Ureter (tissue), 1 donor: ENCODE measurements at regions not wholly inside any gene's neighbourhood (a gene's known extent, or its start where the extent isn't known, plus 50 kb on each side); places are given as distances from the start of the nearest gene placed in this dataset.
"Not testable (repeated sequence)": the region's sequence is repeated elsewhere in the genome, so short reads cannot be mapped to it uniquely, and the experiment has no call there.

Experiments
- DNase-seq: peaks from one replicate; pipeline ENCODE4 v3.0.0-alpha.2; 2020; ENCODE audit warnings: low spot score
- donor health status: DM: yes; HTN: yes; CAD: no.

DNA sequence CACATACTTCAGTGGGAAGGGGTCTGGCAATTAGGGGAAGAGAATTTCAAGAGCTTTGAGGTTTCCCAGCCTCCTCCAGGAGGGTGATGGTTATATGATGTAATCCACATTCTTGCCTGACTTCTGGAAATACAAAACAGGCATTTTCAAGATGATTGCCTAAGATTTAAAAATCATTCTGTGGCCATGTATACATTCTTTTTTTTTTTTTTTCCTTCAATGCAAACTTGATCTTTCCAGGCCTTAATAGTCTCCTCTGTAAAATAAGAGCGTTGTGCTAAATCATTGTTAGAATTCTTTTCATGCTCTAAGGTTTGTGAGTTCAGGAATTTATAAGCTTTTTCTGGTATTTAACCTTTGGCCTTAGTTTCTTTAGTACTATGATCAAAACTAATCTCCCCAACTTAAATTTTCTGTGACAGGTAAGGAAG, 192.3 kb upstream of the HMCN1 start:
- no peak for DNase-seq

DNA sequence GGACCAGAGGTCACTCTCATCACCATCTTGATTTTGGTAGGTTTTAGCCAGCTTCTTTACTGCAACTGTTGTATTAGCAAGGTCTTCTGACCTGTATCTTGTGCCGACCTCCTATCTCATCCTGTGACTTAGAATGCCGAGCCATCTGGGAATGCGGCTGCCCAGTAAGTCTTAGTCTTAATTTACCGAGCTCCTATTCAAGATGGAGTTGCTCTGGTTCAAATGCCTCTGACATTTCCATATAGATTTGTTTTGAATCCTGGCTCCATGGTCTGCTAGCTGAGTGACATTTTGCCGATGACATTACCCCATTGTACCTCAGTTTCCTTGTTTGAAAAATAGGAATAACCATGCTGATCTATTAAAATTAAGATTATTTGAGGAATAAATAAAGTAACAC, 193.9 kb upstream of the HMCN1 start:
- DNase-seq = no peak

DNA sequence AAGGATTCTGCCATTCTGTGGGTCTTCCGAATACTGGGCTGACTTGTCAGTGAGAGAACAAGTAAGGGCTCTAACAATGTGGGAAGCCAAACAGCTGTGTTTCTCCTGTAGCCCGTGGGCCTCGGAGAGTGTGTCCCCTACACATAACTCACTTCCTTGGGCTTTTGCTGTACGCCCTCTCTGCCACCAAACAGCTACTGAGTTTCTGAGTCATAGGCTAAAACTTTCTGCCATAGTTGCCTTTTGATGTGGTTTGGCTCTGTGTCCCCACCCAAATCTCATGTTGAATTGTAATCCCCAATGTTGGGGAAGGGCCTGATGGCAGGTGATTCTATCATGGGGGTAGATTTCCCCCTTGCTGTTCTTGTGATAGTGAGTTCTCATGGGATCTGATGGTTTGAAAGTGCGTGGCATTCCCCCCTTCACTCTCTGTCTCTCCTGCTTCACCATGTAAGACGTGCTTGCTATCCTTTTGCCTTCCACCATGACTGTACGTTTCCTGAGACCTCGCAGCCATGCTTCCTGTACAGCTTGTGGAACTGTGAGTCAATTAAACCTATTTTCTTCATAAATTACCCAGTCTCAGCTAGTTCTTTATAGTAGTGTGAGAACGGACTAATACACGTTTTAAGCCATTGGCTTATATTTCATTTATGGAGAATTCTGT, 194.8 kb upstream of the HMCN1 start:
- DNase-seq = no peak

DNA sequence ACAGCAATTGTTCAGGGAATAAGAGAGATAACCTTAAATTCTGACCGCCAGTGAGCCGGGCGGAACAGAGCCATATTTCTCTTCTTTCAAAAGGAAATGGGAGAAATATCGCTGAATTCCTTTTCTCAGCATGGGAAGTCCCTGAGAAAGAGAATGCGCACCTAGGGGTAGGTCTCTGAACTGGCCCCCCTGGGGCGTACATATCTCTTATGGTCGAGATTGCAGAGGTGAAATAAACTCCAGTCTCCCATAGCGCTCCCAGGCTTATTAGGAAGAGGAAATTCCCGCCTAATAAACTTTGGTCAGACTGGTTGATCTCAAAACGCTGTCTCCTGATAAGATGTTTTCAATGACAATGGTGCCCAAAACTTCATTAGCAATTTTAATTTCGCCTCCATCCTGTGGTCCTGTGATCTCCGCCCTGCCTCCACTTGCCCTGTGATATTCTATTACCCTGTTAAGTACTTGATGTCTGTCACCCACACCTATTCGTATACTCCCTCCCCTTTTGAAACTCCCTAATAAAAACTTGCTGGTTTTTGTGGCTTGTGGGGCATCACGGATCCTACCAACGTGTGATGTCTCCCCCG, 195.8 kb upstream of the HMCN1 start:
- DNase-seq = not testable (repeated sequence)

DNA sequence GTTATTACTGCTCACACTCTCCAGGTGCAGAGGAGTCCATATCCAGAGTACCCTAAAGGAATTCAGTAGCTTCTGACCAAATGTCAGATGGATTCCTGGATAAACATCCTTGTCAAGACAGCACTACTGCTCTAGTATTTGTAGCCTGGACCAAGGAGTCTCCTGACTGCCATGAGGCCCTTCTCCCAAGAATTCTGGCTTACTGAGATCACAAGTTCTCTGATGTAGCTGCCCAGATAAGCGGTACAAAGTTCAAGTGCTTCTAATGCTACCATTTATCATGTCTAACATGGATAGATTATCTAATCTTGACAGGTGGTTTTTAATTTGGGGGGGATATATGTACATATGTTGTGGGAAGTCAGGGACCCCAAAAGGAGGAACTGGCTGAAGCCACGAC, 196.6 kb upstream of the HMCN1 start:
- DNase-seq = no peak

DNA sequence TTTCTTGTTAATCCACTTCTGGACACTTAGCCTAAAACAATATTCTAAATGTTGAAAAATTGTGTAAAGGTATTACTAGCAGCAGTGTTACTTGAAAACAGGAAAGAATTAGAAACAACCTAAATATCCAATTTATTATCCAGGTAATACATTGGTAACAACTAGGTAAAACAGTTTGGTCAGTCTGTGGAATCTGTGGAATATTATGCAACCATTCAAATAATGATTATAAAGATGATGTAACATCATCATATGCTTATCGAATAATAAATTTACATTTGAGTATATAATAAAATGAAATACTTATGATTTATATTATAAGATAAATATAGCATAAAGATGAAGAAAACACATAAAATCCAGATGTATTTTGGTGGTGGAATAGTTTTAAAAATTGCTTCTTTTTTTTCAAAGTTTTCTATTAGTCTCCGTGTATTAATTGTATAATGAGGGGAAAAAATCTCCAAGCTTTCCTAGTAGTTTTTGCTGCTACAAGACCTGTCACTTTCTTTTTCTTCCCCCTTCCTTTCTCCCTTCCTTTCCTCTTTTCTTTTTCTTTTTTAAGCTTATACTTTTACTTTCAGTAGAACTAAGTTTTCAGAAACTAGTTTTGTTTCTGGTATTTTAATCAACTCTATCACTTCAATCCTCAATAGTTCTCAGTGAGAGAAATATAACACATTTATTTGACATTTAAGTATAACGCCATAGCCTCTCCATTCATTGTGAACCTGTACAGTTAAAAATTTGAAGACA, 197.8 kb upstream of the HMCN1 start:
- DNase-seq = no peak

DNA sequence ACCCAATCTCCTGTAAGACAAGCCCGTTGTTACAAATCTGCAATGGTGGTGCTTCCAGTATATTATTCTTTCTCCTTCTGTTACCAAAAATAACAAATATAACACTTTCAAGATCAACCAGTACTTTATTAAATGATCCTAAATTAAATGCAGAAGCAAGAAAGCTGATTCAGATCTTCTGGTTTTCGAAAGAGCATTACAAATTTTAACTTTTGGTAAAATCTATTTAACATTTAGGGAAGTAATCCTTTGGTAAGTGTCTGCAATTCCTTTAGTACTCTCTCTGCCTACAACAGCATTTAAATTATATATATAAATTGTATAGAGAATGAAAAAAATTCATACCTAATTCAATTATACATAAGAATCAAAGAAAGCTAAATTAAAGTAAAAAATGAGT, 198.6 kb upstream of the HMCN1 start:
- no peak for DNase-seq

DNA sequence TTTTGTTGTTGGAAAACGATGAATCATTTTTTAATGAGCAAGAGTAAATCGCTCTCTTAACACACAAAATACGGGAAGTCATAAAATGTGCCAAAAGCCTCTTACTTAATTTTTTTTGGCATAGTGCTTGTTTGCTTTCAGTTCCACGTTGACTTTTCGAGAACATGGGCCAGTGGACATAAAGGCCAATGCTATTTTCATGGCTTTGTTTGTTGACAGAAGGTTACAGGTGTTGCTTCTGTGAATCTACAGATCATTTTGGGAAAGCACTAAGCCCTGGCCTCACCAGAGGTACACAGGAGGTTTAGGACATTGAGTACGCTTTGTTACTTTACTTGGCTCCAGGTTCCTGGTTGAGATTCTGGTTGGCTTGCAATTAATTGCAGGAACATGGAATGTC, 199.4 kb upstream of the HMCN1 start:
- DNase-seq = no peak

DNA sequence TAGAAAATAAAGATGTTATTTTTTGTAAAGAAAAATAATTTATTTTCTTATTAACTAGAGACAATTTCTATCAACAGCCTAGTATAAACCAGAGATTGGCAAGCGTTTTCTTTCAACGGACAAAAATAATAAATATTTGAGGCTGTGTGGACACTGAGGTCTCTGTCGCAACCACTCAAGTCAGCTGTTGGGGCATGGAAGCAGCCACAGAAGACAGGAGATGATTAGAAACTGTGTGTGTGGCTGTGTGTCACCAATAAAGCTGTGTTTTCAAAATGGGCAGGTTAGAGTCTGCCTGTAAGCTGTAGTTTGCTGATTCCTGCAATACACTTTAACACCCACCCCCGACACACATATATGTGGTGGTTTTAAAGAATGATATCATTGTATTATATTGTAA, 200.6 kb upstream of the HMCN1 start:
- DNase-seq = no peak

DNA sequence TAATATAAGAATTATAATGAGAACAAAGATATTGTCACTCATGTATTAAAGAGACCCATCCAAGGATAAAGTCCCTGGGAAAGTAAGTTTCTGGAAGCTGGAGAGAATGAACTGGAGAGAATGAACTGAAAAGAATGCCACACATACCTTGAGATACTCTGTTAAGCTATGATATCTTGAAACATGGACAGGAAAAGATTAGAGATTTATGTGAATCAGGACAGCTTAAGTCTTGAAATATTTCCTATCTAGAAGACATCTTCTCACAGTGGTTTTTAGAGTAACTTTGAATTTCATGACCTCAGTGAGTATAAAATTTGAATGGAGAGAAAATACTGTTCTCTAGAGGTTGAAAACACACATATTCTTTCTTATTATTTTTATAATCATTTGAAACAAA, 201.3 kb upstream of the HMCN1 start:
- DNase-seq = no peak

DNA sequence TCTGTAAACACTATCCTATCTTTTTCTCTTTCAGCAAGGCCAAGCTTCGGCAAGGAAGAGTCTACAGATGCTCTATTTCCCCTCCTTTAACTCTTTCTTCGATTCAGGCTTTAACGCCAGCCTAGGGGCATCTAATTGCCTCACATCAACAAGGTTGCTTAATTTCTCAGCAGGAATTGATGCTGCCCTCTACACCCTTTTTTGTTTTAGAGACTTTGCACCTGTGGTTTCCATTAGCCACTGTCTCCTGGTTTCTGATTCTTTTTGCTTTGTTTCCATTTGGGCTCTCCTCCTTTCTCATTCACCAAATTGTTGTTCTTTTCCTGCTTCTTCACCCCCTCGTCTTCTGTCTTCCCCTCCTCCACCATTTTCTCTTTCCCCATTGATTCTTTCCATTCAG, 202.4 kb upstream of the HMCN1 start:
- DNase-seq = no peak

DNA sequence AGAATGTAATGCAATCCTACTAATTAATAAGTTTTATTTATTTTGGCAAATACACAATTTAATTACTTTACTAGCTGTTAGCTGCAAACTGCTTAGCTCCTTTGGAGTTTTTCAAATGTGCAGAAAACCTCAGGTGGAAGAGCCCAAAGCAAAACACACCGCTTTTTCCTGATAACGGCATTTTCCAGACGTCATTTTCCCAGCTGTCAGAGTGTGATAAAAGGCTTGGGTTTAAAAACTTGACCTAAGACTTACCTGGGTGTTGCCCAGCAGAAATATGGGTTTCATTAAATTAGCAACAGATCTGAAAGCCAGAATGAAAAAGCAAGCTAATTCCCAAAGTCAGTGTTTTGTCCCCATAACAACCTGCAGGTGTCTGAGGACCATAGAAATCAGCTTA, 204.0 kb upstream of the HMCN1 start:
- no peak for DNase-seq

DNA sequence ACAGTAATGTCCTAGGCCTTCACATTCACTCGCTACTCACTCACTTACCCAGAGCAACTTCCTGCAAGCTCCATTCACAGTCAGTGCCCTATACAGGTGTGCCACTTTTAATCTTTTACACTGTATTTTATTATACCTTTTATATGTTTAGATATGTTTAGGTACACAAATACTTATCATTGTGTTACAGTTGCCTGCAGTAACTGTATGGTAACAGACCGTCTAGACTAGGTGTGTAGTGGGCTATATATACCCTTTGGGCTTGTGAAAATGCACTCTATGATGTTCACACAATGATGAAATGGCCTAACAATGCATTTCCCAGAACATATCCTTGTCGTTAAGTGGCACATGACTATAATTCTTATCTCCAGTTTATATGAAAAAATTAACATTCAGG, 204.5 kb upstream of the HMCN1 start:
- no peak for DNase-seq

DNA sequence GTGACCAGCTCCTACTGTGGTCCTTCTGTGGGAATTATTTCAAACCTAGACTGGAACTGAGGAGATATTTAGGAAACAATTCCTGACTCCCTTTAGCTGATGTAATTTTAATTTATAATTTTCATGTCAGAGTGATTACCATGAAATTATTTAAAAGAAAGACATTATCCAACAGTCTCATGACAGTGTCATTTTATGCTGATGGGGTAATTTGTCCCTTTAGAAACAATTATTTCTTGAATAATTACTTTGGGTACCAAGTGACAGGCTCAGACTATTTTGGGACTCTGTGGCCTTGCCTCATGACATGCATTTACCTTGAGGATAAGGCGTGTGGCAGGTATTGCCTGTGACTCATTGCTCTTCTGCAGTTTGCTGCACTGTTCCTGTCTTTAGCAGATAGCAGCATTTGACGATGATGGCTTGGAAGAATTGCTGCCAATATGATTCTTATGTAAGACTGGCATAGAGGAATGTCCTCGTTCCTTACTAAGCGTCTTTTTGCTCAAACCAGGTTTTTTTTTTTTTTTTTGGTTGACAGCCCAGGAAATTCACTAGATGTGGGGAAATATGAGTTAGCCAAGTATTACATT, 206.0 kb upstream of the HMCN1 start:
- no peak for DNase-seq

DNA sequence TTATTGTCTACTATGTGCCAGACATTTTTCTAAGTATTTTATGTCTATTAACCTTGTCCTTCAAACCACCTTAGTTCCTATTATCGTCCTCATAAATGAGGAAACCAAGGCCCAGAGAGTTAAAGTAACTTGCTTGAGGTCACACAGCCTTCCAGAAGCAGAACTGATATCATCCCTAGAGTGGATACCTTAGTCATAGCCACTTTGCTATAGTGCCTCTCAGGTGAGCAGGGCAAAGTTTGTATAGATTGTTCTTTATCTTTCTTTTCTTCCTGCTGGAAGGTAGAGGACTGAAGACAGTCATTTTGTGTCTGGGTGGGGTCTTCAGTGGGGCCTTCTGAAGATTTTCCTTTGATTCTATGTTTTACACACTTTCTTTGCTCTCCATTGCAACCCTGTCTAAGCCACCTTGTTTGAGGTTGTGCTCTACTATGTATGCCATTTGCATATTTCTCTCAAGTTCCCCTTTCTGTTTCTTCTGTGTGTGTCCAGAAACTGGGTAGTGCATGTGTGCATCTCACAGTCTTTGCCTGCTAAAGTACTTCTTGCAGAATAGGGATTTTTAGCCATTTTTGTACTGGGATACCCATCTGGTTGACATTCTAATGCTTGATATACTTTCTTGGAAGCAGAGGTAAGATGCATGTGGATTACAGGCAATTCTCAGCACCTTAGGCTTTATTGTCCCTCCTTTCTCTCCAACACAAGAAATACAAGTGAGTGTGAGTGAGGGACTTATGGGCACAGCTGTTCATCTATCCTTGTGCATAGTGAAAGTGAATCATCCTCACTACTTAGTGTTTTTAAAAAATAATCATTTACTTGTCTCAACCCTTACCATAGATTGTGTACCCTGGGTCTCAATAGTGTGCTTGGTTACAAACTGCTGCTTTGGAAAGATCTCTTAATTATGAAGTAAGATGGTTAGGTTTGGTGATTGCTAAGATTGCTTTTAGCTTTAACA, 207.6 kb upstream of the HMCN1 start:
- DNase-seq = no peak

DNA sequence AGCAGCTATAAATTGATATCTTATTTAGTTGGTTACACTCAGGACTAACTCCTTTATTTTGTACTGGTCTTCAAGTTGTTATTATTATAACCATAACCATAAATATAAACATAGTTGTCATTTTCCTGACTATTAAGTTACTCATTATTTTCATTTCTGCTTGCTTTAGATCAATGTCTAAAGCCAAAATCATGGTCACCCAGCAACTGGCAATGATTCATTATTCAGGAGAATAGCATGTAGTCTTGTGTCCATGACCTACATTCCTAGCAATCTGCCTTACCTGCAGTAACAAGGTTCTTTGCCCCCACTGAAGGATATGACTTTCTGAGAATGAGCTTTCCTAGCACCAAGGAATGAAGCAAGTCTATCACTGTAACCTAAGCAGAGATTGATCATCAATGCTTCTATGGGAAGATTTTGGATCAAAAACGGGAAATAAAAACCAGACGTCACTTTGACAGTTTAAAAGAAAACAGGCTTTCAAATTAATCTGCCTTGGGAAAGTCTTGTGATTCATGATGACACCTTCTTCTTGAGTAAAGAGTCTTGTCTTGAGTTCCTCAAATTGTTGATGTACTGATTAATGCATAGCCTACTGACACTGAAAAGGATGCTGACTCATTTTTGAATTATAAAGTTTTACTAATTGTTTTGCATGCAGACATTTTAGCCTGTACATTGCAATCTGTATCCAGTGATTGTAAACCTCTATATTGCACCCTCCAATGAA, 203.3 kb upstream of the IVNS1ABP start:
- DNase-seq = no peak

DNA sequence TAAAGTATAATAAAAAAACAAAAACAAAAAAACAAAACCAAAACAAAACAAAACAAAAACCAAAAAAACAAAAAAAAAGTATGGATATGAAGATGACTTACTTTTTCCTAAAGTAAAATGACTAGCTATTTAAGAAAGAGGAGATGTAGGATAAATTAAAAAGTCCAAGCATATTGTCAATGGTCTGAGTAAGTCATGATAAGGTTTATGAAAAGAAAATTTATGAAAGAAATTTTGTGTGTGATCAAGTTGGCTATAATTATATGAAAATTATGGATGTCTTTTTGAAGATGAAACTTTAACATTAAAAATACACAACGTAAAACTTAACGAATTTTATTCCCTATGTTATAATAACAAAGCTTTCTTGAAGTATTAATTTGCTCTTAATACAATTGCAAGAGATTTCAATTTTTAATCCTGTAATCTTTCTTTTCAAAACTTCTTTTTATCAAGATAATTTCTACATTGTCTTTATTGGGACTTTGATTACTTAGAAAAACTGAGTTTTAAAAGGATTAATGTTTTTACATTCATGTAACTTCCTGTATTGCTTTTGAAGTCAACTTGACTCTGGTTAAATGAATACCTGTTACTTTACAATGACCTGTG, 200.9 kb upstream of the IVNS1ABP start:
- DNase-seq = no peak

DNA sequence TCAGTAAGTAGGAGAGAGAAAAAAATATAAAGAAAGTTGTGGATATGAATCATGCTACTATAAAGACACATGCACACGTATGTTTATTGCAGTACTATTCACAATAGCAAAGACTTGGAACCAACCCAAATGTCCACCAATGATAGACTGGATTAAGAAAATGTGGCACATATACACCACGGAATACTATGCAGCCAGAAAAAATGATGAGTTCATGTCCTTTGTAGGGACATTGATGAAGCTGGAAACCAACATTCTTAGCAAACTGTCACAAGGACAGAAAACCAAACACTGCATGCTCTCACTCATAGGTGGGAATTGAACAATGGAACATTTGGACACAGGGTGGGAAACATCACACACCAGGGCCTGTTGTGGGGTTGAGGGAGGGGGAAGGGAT, 200.3 kb upstream of the IVNS1ABP start:
- DNase-seq = not testable (repeated sequence)

DNA sequence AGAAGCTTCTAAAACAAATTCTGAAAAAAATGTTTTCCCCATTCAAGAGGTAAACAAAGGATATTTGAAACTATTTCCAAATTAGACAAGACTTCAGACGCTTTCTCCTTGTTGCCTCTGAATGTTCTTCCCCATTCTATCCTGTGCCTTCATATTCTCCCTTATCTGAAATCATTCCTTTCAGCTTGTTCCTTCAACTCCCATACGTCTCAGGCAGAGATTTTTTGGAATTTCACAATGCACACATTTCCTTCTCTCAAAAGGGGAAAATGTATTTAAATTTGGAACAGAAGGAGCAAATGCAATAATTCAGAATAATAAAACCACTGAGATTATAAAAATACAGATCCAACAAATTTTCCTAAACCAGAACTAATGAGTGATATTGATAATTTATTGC, 198.7 kb upstream of the IVNS1ABP start:
- no peak for DNase-seq

DNA sequence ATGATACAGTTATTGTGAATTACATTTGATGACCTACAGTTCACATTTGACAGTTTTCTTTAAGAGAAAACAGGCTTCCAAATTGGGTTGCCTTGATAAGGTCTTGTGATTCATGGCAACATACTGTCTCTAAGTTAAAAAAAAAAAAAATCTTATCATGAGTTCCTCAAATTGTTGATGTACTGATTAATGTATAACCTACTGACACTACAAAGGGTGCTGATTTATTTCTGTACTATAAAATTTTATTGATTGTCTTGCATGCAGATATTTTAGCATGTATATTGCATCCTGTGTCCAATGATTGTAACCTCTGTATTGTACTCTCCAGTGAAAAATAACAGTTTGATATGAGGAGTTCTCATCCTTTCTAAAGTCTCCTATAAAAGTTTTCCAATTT, 197.3 kb upstream of the IVNS1ABP start:
- no peak for DNase-seq

DNA sequence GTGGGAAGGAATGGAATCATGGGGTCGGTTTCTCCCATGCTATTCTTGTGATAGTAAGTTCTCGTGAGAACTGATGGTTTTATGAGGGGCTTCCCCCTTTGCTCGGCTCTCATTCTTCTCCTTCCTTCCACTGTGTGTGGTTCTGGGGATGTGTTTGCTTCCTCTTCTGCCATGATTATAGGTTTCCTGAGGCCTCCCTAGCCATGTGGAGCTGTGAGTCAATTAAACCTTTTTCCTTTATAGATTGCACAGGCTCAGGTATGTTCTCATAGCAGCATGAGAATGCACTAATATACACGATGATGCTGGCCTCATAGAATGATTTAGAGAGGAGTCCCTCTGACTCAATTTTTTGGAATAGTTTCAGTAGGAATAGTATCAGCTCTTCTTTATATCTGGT, 195.4 kb upstream of the IVNS1ABP start:
- DNase-seq = no peak
